ENCODE measurements at regions not wholly inside any gene's neighbourhood (a gene's known extent, or its start where the extent isn't known, plus 50 kb on each side); places are given as distances from the start of the nearest gene placed in this dataset.
"Not testable (repeated sequence)": the region's sequence is repeated elsewhere in the genome, so short reads cannot be mapped to it uniquely, and the experiment has no call there.

DNA sequence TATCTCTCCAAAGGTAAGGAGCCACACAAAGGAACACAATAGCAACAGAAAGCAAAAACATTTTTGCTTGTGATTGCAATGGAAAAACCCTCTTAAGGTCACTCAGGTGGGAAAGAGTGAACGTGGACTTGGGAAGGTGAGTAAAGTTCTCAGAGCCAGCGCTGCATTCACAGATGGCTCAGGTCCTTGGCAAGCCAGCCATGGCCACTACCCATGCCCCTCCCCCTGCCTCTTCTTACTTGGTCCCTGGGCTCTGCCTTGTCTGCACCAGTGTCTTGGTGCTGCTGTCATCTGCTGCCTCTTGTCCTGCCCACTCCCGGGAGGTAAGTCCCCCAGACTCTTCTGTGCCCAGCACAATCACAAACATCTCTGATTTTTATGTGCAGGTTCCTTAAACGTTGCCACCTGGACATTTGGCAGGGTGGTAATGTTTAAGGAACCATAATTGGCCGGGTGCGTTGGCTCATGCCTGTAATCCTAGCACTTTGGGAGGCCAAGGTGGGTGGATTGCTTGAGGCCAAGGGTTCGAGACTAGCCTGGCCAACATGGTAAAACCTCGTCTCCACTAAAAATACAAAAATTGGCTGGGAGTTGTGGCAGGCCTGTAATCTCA is 74.6 kb downstream of the FEM1C start:
- no peak for DNase-seq

DNA sequence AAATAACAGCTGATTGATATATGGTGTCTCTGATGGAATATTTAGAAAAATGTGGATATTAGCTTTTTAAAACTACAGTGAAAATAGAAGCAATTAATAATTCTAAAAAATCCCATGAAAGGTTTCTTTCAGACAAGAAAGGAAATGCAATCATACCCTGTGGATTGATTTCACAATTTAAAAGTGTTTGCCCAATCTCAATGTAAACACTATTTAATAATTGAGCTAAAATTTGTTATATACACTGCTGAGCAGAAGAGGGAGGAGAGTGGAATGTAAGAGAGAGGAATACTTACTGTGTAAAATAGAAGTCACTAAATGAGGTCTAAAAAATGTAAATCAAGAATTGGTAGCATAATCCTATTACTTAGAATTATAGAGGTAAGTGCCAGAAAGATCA is 76.9 kb downstream of the FEM1C start:
- DNase-seq = no peak

DNA sequence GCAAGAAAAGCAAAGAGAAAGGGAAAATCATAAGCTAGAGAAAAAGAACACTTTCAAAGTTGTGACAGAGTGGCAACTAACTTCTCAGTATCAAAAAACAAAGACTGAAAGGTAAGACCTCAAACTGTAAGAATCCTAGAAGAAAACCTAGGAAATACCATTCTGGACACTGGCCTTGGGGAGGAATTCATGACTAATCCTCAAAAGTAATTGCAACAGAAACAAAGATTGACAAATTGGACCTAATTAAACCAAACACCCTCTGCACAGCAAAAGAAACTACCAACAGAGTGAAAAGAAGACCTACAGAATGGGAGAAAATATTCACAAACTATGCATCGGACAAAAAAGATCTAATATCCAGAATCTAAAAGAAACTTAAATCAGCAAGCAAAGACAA is 79.1 kb downstream of the FEM1C start:
- DNase-seq = no peak

DNA sequence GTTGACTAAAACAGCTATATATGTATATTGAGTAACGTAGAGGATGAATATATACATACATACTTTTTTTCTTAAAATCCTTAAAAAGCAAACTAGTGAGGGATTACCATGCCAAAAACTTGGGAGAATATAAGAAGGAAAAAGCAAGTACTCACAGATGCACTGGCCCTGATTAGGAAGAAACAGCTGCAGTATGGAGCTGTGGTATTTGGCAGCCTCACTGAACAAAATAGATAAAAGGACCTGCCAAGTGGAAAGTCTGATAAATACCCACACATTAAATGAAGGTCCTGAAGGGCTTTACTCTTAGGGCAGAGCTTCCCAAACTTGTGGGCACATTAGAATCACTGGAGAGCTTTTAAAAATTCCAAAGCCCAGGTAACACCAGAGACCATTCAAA is 80.6 kb downstream of the FEM1C start:
- no peak for DNase-seq

DNA sequence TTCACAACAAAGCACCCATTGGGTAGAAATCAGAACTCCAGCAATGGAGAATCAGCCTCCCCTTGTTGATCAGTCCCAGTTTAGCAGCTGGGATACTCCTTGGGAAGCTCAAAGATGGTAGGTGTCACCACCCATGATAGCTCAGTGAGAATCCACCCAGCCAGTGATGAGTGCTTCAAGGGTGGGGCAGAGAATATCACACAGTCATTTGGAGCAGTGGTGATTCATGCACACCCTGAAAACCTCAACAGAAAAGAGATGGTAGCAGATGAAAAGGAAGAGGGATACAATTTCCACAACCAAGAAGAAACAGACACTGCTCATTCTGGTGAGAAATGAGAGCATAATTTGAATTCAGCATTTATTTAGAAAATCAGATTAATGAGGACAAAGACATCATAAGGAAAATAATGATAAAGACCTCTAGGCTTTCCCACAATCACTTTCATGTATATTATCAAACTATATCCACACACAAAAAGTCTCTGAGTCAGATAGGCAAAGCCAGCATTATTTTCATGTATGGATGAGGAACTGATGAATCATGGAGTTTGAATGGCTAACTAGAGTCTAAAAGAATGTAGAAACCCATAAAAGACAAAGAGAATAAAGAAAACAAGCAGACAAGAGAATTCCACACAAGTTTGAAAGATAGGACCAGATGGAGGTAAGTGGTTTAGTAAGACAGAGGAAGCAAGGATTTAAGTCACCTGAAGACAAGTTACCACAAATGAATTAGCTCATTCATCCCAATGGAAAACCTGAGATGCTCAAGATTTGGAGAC is 82.9 kb downstream of the FEM1C start:
- no peak for DNase-seq

DNA sequence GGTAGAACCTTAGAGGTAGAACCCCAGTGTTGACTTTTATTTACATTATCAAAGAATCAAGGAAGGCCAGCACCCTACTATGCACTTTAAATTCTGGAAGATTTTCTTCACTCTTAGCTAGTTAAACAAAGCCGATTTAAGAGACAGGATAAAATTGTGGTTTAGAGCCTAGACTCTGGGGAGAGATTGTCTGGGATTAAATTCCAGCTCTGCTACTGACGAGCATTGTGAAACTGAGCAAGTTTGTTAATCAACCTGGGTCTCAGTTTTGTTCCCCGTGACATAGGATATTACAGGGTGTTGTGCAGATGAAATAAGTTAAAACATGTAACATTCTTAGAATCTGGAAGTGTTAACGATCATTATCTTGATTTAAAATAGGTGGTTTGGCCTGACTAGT is 83.5 kb downstream of the FEM1C start:
- no peak for DNase-seq

DNA sequence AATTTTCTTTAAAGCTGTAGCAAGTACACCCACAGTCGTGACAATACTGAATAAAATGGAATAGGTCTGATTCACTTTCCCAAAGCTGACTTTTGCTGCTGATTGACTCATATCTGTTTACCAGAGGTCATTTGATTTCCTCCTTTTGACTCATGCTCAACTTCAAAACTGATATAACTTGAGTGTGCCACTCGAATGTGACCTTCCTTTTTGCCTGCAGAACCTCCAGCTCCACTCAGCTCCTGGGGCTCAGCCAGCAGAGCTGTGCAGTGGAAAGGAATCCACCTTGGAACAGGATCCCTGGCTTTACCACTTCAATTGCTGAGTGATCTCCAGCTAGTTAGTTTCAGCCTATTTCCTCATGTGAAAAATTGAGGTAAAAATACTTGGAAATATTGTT is 84.1 kb downstream of the FEM1C start:
- no peak for DNase-seq

DNA sequence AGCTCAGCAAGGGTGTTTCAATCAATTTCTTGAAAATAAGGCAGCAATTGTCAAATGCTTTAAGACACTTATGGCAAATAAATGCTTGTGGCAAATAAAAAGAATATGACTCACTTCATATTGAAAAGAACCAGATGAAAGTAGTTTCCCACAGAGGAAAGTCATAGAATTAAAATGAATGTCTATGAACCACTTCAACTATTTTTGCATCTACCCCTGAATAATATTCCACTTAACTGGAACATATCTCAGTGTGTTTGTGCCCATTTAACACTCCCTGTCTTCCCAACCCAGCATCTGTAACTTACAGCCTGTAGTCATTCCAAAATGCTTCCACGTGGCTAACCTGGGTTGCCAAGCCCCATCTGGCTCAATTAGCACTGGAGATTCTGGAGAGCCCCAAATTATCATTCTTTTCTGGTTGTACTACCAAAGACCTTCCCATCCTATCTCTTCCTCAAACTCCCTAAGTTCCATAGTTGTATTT is 84.7 kb downstream of the FEM1C start:
- no peak for DNase-seq

DNA sequence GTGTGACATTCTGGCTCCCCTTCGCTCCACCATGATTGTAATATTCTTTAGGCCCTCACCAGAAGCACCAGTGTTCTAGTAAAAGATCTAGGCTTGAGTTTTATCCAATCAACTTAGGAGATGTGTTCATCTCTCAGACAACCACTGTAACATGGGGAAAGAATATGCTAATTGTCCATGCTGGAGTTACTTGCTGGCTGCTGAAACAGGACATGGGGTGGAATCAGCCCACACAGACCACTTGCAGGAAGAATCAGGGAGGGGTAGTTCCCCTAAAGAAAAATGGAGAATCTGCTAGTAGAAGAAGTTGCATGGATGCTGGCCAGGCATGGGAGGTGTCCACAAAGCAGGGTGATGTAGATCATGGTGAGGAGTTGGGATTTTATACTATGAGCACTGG is 86.2 kb downstream of the FEM1C start:
- no peak for DNase-seq

DNA sequence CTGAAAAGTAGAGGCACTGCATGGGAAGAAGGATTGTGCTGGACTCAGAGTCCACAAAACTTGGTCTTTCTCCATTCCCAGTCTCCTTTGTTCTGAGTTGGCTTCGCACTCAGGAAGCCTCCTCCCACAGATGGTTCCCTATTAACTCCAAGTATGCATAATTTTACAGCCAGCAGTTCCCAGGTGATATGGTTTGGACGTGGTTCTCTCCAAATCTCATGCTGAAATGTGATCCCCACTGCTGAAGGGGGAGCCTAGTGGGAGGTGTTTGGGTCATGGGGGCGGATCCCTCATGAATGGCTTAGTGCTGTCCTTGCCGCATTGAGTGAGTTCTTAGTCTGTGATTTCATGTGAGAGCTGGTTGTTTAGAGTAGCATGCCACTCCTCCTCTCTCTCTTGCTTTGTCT is 86.6 kb downstream of the FEM1C start:
- no peak for DNase-seq

DNA sequence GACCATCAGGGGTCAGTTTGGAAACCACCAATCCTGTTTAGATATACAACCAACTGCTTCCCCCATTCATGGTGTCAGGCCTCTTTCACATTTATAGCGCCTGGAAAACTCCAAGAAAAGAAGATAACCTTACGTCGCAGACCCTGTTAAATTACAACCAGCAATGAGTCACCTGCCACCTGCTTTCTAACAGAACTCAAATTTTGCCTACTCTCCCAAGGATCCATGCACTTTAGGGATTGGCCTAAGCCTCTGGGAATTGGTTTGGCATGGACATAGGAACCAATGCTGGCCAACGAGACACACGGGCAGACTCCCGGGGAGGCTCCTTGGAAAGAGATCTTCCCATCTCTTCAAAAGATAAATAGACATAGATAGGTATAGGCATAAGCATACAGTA is 87.0 kb downstream of the FEM1C start:
- no peak for DNase-seq

DNA sequence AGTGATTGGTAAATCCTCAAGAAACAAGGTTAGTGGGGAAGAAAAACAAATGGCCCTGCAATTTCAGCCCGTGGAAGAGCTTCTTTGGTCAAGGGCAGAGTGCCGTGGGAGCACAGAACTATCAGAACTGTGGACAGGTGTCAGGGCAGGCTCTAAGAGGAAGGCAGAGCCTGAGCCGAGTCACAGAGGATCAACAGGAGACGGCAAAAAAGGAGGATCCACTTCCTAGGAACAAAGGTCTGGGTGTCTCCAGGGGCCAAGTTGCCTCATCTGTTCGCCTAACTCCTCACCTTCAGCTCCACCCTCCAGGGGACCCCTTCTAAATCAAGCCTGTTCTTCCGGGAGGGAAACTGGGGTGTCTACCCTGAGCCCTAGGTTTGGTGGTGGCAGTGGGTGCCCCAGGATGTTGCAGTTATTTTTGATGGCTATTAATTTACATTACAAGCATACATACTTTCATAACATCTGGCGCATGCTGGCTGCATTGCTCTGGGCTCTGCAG is 88.0 kb downstream of the FEM1C start:
- DNase-seq = no peak

DNA sequence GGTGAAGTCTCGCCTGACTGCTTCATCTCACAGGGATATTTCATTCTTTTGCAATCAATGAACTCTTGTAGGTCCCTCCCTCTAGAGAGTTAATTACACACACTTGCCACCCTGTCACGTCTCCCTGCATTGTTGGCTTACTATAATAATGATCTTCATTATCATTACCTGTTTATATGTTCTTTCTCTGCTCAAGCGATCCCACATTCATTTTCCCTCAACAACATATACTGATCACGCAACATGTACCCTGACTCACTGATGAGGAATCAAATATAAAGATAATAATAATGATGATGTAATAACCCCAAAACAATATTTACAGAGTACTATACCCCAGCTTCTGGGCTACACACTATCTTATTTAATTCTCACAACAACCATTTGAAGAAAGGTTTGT is 88.5 kb downstream of the FEM1C start:
- DNase-seq = no peak

DNA sequence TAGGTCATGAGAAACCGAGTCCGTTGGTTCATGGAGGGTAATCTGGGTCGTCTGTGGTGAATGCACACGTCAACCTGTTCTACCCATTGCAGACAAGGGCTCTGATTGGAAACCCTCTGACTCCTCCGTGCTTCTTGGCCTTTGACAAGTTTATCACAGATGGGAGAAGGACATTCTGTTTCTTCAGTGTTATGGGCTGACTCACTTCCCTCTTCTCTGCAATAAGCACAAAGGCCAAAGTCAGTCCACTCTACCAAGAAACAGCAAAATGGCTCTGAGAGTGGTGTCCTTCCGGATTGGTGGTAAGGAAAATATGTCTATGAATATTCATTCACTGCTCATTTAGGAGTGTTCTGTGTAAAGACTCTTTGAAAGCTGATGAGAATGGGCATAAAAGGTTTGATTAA is 89.3 kb downstream of the FEM1C start:
- DNase-seq = no peak

DNA sequence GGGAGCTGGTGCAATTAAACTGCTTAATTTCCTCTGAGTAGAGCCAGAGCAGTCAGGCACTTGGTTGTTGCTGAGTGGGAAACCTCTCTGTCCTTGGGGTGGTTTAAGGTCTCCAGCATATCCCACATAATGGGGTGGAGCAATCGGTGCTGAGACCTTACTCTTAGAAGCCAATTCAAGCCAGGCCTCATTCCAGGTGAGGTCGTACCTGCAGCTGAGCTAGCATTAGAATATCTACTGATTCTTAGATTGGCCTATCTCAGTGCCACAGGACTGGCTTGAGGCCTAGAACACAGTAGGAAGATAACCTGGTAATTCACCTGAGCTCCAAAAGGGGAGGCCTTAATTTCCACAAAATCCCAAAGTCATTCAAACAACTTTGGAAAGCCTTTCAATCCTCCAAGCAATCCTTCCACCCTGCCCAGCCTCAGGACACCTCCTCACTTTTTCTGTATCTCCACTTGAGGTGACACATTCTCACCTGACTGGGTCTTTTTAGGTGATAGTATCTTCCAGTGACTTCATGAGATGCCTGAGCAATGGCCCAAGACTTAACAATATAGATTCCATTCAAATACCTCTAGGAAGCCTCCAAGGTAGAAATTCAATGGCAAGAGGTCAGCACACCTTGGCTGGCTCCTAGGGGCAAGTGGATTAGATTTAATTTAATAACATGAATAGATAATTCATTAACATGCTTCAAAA is 91.0 kb downstream of the FEM1C start:
- DNase-seq = no peak

DNA sequence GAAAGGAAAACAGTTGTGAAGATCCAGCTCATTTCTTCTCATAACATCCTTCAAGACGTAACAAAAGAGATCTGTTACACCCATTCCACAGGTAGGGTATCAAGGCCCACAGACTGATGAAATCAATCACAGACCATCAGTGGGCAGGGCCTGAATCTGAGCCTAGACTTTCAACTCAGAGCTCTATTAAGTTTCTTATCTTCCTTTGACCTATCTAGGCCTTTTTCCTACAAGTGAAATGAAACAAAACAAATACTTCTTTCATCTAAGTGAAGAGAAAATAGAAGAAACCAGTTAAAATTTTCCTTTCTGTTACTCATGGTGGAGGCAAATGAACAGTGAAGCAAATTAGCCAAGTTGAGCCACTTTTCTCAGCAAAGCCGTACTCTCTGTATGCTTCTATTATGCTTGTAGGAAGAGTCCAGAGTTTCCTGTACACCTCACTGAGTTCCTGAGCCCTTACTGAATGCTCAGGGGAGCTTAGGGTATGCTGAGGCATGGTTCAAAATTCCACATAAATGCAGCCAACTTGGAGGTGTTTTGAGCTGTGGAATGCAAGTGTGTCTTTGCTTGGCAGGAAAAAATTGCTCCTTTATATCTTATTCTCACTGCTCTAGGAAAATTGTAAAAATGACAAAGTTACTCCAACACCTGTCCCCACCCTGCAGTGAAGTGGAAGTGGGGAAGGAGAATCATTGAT is 91.9 kb downstream of the FEM1C start:
- DNase-seq = no peak

DNA sequence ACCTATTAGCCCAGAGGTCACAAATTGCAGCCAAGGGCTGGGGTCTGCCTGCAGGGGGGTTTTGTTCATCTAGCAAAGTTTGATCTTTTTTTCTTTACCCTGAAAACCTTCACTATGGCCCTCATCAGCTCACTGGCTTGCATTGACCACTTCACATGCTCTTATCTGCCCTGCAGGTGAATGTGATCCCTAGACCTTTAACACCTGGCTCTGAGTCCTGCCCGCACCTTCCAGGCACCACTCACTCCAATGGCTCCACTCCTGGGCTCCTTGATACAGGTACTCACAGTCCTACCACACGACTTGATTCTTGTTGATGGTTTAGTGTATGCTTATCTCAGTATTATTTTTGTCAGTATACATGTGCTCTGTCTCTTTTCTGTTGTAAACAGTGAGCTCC is 92.5 kb downstream of the FEM1C start:
- no peak for DNase-seq

DNA sequence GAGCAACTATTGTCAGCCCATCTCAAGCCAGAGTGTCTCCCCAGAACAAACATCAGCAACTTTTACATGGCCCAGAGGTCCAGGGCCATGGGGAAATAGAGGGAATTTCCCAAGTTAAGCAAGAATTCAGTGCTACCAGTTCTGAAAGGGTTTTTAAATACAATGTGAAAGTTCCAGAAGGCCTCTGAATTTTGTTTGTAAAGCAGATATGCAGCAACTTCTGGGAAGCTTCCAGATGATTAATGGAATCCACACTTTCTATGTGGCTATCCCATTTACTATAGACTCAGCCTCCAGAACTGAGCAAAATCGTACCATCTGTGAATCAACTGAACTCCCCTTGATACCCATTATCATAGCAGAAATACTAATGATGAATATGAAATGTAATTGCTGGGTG is 93.8 kb downstream of the FEM1C start:
- DNase-seq = no peak

DNA sequence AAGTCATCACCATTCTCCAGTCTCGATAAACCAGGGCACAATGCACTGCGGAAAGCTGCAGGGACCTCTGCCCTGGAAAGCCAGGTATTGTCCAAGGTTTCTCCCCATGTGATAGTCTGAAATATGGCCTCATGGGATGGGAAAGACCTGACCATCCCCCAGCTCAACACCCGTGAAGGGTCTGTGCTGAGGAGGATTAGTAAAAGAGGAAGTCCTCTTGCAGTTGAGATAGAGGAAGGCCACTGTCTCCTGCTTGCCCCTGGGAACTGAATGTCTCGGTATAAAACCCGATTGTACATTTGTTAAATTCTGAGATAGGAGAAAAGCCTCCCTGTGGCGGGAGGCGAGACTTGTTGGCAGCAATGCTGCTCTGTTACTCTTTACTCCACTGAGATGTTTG is 95.9 kb downstream of the FEM1C start:
- DNase-seq = not testable (repeated sequence)

DNA sequence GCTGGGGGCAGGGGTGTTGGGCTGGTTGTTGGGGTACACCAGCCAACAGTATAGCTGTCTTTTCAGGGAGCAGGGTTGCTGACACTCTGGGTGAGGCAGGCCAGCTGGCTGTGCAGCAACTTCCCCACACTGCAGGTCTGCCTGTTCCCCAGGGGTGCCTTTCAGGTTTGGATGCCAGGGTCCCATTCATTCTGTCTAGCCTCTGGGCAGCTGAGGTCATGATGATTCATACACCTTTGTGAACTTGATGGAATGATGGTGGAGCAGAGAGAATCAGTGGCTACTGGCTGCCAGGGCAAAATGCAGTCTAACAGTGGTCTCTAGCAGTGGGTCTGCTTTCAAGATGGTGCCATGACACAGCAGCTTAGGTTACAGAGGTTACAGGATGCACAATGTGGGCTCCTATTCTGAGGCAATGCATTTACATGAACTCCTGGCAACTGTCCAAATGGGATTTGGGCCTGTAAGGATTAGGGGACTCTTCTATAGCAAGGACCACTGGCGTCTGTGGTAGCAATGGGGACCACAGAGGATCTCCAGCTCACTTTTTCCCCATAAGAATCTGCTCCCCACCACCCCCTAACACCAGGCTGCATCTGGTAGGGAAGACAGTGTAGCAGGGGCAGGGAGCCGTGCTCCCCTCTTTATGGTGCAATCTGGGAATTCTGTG is 103.7 kb downstream of the FEM1C start:
- no peak for DNase-seq

DNA sequence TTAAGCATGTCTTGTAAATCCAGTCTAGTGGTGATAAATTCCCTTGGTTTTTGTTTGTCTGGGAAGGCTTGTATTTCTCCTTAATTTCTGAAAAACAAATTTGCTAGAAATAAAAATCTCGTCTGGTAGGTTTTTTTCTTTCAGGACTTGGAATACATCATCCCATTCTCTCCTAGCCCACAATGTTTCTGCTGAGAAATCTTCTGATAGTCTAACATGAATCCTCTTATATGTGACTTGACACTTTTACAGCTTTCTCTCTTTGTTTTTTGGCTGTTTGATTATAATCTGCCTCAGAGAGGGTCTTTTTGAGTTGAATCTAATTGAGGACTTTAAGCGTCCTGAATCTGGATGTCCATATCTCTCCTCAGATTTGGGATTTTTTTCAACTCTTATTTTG is 104.9 kb downstream of the FEM1C start:
- DNase-seq = no peak

DNA sequence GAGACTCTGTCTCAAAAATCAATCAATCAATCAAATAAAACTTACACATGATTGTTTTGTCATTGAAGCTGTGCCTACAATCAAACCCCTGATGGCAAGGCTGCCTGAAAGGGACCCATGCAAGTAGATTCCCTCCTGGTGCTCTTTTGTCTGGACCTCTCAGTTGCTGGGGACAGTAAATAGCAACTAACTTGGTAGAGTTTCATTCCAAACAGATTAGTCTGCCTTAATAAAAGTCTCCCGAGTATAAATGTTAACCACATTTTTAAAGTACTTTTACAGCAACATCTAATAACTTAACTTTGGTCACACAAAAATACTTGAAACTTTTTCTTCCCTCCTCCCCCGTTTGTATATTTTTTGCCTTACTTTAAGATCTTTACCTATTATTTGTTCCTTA is 105.5 kb downstream of the FEM1C start:
- no peak for DNase-seq

All from NCI-H774 (cell line).